Gastroesophageal sphincter (tissue), 3 donors: ENCODE measurements at regions not wholly inside any gene's neighbourhood (a gene's known extent, or its start where the extent isn't known, plus 50 kb on each side); places are given as distances from the start of the nearest gene placed in this dataset.

Experiments used
- CTCF ChIP-seq, 4 experiments: fragments of 200-600 bp in 2 of 4; fragments of 450-650 bp in 2 of 4; sonication (generic) in 1 of 4; IDR thresholded peaks; one replicate each; pipeline ENCODE4 v1.5.1; 2017 to 2019; ENCODE audit warnings: antibody characterized with exemption in 4 of 4, mild to moderate bottlenecking in 2 of 4, moderate library complexity in 2 of 4
- EP300 ChIP-seq: sonication (generic); formaldehyde crosslinking; IDR thresholded peaks from one replicate; pipeline ENCODE4 v1.6.1; 2017; ENCODE audit warnings: antibody characterized with exemption, mild to moderate bottlenecking
- POLR2A ChIP-seq, 2 donors: fragments of 450-650 bp; IDR thresholded peaks; one replicate each; pipeline ENCODE4 v1.6.1; 2017; ENCODE audit warnings: antibody characterized with exemption in 2 of 2, mild to moderate bottlenecking in 2 of 2, moderate library complexity in 1 of 2
- POLR2AphosphoS5 ChIP-seq: sonication (generic); formaldehyde crosslinking; IDR thresholded peaks from one replicate; pipeline ENCODE4 v1.6.1; 2017; ENCODE audit warnings: antibody characterized with exemption

DNA sequence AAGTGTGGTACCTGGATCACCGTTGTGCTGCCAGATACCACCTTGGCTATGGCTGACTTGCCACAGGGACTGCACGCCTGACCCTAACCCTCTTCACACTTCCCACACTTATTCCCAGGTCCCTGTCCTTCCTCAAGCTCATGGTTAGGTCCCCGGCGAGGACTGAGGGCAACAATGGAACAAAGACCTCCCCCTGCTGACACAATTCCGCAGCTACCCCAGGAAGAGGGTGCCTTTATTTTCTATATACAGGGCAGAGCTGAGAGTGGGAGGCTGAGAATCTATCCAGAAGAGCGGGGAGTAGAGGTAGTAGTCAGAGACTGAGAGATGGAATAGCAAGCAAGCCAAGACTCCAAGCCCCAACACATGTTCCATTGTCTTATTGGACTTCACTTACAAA, 118.1 kb upstream of the SEM1 start:
- TF ChIP-seq CTCF (IDR thresholded peaks at IDR 0.05) (no peak), POLR2AphosphoS5 (no peak), POLR2A (IDR thresholded peaks at IDR 0.05) (no peak), EP300 (no peak)
